GM21528 (cell line): ENCODE measurements at regions not wholly inside any gene's neighbourhood (a gene's known extent, or its start where the extent isn't known, plus 50 kb on each side); places are given as distances from the start of the nearest gene placed in this dataset.

Source experiments
- ATAC-seq: cut with Tn5 transposase; IDR thresholded peaks from one replicate; pipeline ENCODE4 v1.9.1; 2021; ENCODE audit warnings: mild to moderate bottlenecking, moderate library complexity; ENCODE audit not compliant: unreplicated experiment, low FRiP score

DNA sequence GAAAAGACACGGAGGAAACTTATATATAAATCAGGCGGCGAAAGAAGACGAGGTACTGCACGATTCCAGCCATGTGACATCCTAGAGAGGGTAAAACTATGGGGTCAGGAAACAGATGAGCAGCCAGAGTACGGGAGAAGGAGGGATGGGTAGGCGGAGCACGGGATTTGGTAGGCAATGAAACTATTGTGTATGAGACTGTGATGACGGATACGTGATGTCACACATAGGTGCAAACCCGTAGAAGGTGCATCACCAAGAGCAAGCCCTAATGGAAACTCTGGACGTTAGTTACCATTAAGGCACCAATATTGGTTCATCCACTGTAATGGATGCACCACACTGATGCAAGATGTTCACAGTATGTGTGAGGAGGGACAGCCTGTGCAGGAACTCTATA is 93.8 kb upstream of the MGMT start:
- no peak for ATAC-seq

DNA sequence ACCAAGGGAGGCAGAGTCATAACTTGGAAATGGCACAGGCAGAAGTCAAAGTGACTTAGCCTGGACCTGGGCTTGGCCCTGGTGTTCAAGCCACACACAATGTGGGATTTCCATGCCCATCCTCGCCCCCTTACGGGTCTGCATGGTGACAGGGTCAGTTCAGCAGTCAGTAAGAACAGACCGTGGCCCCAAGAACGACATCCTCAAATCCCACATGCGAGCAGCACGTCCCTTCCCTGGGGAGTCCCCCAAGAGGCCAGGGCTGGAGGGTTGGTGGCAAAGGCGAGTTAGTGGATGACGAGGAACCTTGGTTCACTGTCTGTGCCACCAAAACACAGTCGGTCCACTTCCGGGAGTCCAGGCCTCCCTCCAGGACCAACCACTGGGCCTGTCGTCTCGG is 93.3 kb upstream of the MGMT start:
- no peak for ATAC-seq

DNA sequence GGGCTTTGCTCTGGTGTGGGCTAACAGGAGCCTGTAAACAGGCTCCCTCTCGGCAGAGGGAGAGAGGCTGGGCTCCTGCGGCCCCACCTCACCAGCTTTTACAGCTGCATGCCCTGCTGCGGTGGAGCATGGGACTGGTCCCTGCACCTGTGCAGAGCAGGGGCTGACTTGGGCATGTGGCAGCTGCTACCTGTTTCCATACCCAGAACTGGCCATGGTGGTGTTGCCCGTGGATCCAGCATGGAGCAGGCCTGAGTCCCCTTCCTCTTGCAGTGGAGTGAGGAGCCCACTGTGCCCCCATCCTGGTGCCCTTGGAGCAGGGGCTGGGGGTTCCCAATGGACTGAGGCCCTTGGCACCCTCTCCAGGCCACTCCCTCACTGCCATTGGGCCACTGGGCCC is 91.9 kb upstream of the MGMT start:
- no peak for ATAC-seq

DNA sequence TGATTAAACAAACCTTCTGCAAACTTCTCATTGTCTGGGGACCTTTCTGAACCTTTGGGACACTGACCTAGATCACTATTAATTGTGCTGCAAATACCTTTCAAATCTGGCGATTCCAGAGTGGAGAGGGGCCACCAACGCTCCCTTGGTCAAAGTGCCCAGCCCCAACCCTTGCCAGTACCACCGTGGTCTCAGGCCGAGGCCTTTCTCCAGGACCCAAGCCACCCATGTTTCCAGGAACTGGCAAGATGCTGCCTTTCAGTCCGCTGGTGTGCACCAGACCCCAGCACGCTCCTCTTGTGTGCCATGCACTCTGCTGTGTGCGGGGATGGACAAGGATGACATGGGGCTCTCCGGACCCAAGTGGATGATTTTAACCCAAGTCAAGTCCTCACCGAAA is 91.1 kb upstream of the MGMT start:
- ATAC-seq: no peak

DNA sequence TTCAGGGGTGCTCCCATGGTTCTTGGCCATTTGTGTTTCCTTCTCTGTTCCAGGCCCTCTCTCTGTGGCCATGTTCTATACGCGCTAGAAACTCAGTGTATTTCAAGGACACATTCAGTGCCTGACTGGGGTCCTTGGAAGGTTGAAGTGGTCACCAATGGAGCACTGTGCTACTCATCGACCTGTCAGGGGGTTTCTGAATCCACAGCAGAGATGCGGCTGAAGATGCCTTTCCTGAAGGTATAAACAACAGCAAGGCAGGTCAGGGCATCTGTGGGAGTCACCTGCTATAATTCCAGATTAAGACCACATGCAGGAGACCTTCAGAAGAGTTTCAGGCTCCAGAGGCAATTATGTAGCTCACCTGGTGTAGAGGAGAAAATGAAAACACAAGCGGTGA is 86.8 kb upstream of the MGMT start:
- no peak for ATAC-seq

DNA sequence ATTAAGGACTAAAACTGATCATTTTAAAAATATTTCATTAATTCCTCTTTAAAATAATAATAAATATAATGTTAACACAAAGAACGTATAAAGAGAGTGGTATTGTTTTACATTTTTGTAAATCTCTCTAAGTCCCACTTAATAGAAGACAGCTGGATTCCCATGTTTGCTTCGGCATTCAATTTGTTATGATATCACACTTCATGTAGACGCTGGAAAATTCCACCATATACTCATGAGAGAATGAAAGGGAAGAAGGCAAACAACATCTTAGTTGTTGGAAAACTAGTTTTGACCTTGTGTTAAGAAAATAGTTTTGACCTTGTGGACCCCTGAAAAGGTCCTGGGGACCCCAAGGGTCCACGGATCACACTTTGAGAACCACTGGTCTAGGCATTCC is 85.3 kb upstream of the MGMT start:
- no peak for ATAC-seq

DNA sequence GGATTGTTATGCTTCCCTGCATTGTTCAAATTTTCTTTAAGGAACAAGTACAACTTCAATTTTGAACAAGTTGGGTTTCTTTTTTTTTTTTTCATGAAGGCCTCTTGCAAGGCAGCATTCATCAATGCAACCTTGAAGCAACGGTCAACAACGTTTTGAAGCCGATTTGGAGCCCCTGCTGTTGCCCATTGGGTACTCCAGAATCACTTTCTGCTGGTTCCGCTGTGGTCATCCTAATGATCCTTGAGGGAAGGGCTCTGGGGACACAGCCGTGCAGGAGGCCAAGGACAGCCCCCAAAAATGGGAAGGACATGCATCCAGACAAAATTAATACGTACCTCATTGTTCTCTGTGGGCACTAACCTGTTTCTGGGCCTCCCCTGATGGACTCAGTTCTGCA is 84.6 kb upstream of the MGMT start:
- no peak for ATAC-seq

DNA sequence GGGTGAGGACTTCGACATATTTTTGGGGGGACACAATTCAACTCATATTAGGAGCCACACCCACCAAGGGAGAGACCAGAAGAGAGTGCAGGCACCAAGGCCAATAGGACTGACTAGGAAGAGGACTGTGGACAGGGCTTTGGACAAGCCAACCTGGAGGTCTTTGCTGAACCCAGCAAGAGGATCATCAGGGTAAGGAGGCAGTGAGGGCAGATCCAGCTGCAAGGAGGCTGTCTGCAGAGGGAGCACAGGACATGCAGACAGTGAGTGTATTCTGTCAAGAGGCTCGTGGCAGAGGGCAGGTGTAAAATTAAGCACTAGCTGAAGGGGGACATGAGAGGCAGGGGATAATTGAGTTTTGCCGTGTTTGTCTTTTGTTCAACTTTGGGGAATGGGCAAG is 83.4 kb upstream of the MGMT start:
- ATAC-seq: no peak

DNA sequence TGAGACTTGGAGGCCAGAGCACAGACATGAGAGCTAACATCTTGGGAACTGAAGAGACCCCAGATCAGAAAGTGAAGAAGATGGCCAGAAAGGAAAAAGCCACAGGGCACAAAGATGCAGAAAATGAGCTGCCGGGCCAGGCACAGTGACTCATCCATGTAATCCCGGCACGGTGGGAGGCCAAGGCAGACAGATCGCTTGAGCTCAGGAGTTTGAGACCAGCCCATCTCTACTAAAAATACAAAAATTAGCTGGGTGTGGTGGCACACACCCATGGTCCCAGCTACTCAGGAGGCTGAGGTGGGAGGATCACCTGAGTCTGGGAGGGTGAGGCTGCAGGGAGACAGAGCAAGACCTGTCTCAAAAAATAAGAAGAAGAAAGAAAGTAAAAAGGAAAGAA is 81.4 kb upstream of the MGMT start:
- ATAC-seq: no peak

DNA sequence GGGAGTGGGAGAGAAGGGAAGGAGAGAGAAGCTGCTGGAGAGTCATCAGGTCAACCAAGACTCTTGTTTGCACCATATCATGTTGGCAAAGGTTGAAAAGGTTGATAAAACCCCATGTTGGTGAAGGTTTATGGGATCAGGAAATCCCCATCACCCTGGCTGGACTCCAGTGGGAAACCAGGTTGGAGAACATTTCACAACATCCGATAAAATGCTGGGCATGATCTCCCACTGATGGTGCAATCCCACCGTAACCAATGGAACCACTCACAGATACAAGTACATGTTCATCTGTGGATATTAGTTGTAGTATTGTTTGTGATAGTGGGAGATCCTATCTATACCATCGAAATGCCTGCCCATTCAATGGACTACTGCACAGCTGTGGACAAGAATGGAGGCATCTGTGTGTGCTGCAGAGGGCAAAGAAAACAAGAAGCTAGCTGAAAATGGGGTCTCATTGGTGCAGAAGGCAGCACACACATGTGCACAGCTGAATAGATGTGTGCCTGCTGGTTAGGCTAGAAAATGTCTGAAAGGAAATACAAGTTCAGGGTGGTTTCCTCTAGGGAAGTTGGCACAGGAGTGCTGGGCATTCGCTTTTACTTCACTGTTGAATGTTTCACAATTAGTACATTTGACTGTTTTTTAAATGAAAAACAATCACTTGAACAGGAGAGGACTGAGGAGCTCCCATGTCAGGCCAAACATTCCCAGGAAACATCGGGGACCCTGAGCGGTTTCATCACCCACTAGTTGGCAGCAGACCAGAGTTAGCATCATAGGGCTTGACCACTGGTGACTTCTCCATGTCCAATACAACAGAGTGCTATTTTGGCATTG is 80.4 kb upstream of the MGMT start:
- no peak for ATAC-seq

DNA sequence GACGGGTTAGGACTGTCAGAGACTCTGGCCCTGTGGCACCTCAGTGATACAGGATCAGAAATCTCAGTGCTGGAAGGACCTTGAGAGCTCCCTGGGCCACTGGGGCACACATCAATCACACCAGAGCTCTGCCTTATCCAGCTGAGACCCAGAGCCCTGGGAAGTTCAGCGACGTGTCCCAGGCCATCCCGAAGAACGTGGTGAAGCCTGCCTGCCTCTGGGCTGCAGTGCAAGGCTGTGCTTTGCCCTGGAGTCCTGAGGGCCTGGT is 79.8 kb upstream of the MGMT start:
- ATAC-seq: no peak

DNA sequence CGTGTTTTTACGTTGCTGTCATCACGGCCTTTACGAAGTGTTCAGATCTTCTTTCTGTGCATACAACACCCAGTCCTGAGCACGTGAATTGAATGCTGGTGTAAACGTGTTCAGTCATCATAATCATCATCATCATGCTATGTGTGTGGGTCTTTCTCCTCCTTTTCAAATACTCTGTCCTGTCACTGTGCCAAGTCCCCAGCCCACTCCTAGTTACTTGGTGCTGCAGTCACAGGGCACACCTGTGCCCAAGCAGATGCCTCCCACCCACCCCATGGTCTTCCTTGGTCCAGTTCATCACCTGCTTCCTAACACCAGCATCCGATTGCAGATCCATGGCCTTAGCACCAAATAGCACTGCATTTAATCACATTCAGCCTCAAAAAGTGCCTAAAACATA is 78.6 kb upstream of the MGMT start:
- no peak for ATAC-seq

DNA sequence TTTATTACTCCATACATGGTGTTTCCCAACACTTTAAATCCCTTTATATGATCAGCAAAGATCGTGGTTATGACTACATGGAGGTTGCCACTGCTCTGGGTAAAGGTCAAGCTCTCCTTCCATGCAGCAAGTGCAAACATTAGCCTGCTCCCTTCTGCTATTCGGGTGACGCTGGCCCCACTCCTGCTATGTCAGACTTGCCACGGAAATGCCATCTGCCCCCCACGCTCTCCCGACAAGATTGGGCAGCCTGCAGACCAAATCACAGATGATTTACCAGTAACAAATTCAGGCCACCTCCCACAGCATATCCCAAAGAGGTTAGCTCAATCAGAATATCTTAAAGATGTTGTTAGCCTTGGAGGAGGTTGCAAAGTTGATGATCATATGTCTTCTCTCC is 77.8 kb upstream of the MGMT start:
- no peak for ATAC-seq

DNA sequence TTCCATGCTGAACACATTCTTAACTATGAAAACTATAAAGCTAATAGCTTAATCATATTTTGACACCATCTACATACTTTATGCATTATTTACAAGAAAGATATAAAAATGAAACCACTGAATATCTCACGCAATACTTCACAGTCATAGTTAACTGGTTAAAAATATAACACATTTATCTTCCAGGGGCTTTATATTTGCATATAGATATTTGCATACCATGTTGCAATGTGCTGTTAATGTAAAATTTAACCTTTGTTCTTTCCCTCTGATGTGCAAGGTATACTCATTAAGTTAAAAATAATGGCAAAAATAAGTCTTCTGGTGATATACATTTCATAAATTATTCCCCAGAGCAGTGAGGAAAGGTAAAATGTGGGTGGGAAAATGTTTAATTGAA is 76.9 kb upstream of the MGMT start:
- ATAC-seq: no peak

DNA sequence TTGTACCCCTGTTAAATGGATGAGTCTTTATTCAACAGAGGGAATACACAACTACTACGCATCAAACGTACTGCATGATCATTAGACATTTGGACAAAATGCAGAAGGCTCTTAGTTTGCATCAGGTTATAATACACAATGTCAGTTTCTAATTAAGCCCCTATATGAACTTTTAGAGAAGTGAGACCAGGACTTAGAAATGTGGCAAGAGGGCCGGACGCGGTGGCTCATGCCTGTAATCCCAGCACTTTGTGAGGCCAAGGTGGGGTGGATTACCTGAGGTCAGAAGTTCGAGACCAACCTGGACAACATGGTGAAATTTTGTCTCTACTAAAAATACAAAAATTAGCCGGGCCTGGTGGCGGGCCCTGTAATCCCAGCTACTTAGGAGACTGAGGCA is 76.3 kb upstream of the MGMT start:
- ATAC-seq: no peak

DNA sequence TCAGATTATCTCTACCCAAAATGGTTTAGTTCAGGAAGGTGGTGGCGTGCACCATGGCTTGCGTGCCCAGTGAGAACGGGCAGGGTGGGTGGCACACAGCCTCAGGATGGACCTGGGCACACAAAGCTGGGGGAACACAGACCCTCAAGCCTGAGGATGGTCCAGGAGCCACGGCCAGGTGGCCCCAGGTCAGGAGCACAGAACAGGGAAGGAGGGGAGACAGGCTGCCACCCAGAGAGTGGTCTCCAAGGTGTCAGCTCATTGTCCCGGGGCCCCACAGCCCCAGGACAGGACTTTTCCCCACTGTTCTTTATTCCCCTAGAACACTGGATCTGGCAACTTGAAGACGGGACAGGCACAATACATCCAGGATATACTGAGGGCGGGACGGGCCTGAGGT is 75.6 kb upstream of the MGMT start:
- no peak for ATAC-seq

DNA sequence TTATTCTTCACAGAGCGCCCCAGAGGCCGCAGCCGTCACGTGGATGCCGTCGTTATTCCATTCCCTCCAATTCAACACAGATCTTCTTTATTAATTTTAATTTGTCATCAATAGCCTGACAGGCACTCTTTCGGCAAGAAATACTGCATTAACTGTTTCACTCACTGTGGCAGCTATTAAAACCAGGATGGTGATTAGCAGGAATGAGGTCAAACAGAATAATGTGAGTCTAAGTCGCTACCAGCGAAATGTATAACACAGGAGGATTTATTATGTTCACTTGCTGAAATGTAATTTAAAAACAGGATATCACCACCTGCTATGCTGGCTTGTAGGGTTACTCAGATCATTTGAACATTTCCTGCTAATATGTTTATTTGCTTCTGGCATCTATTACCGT is 74.2 kb upstream of the MGMT start:
- ATAC-seq: no peak

DNA sequence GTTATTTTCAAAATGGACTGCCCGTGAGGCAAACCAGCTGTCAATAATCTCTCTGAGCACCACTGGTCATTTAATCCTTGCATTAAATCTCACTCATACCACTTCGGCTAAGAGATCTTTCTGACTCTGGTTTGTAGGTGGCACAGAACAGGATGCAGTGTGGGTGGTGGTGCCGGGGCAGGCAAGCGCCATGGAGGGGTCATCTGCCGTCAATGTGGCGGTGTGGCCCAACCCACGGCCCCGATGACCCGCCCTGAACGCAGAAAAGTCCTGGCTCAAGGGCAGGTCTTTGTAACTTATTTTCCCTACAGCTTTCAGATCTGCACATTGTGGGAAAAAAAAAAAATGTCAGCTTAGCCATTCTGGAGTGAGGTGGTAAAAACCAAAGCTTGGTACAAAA is 73.2 kb upstream of the MGMT start:
- no peak for ATAC-seq

DNA sequence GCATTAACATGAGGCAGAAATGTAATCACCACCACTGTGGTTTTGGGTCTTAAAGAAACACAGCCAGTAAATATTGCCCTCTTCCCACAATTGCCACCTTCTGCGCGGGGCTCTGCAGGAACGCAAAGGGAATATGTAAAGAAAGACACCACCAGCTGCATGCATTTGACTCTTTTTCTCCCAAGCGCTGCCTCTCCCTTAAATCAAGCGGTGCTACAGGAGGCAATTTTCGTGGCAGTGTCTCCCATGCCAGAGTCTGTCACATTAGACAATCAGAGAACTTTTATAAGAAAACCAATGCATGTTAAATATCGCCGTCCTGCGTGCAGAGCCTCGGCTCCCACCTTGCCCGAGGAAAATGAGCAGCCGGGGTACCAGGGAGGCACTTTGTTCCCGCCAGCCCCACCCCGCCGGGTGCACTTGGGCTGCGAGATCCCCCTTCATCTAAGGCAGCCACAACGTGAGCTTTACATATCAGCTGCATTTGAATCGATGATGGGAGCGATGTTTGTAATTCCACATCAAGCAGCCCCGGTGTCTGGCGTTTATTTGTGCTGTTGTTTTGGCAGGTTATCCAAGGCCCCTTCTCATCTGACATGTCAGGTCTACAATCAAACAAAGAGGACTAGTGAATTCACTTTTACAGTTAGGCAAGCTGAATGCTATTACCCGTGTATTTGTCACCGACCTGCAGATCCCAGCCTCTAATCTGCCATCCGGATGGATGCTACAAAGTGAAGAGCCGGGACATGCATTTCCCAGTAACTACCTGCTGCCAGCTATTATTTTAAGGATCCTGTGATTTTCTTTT is 72.3 kb upstream of the MGMT start:
- ATAC-seq: no peak

DNA sequence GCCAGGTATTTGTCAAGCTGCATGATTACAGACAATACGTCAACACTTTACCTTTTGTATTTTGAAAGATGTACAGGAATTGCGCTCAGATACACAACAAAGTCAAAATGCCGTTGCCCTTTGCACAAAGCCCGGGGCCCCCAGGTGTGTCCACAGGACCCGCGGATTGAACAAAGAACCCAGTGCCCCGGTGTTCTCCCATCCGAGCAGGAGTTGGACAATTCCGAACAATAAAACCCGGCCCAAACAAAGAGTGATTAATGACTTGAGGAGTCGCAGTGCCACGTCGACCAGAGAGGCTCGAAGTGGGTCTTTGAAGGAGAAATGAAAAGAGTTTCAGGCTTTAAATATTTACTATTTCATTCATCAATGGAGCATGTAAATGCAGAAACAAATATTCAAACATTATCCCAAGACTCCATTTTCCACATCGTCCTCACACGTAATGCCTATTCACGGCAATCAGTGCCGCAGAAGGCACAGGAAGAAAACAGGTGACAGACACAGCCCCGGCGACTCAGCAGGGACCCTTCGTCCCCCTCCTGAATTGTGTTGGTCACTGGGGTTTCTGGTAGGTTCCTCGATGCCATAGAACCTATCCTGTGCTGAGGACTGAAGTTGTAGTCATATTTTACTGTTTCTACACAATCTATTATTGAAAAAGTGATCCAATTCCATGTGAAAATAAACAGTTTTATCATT is 70.9 kb upstream of the MGMT start:
- no peak for ATAC-seq

DNA sequence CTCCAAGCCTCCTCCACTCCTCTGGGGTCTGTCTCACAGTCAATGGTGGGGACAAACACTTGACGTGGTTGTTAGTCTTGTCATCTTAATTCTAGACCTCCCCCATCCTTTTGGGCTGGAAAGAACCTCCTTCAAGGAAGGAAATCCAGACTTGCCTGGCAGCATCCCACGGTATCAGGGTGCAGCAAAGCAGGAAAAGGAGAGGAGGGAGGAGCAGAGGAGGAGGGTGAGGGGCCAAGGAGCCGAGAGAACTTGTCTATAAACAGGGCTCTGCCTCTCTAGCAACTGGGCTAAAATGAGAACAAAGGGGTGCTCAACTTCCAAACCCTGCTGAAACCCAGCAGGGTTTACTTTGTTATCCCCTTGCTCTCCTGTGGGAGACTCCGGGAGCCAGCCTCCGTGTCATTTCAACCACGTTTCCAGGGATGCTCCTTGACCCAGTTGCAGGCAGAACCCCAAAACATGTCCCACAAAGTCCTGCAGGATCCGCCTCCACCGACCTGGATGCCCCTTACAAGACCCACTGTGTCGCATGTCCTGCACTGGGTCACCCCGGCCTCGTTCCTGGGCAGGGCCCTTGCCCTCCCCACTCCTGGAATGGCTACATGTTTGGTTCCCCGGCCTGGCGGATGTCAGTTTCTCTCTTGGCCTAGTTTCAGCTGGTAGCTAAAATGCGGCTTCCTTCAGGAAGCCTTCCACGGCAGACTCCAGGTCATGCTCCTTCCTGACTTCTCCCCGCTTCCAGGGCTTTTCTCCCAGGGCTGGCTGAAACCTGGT is 69.7 kb upstream of the MGMT start:
- no peak for ATAC-seq
